Kidney epithelial cell (primary cell): ENCODE measurements at regions not wholly inside any gene's neighbourhood (a gene's known extent, or its start where the extent isn't known, plus 50 kb on each side); places are given as distances from the start of the nearest gene placed in this dataset.
"Not testable (repeated sequence)": the region's sequence is repeated elsewhere in the genome, so short reads cannot be mapped to it uniquely, and the experiment has no call there.

Experiments used
- DNase-seq: peaks from one replicate; pipeline ENCODE4 v3.0.0-alpha.2; 2010; ENCODE audit warnings: low read depth
- H3K27me3 ChIP-seq: 2 replicates; pipeline ENCODE4 v1.6.0; 2011; ENCODE audit warnings: low read length; ENCODE audit not compliant: control insufficient read depth, insufficient read depth
- H3K36me3 ChIP-seq: 2 replicates; pipeline ENCODE4 v1.5.1; 2011; ENCODE audit warnings: low read length; ENCODE audit not compliant: control insufficient read depth, insufficient read depth
- H3K4me3 ChIP-seq: 2 replicates; pipeline ENCODE4 v1.5.1; 2011; ENCODE audit warnings: low read depth, mild to moderate bottlenecking, control low read depth, low read length
- CTCF ChIP-seq: IDR thresholded peaks from 2 replicates; pipeline ENCODE4 v1.5.1; 2011; ENCODE audit warnings: mild to moderate bottlenecking, moderate library complexity, low read length, control low read depth, inconsistent platforms; ENCODE audit not compliant: insufficient read depth, poor library complexity, severe bottlenecking

- TF ChIP-seq CTCF = no peak
- DNase-seq = no peak
- no peak overlapping the region for H3K4me3 ChIP-seq
- H3K36me3 ChIP-seq = no peaks in the 10 kb centered on the region
- no peaks in the 10 kb centered on the region for H3K27me3 ChIP-seq
Measured at GRCh38 chr18:66264130-66264529, 339.8 kb downstream of the CDH19 start.

- H3K36me3 ChIP-seq = no peaks in the 10 kb centered on the region
- DNase-seq = no peak
- TF ChIP-seq CTCF = no peak
- no peak overlapping the region for H3K4me3 ChIP-seq
- no peaks in the 10 kb centered on the region for H3K27me3 ChIP-seq
Measured at GRCh38 chr18:66254121-66254520, 349.8 kb downstream of the CDH19 start.

- Histone ChIP-seq H3K4me3 (no peak overlapping the region), H3K36me3 (no peaks in the 10 kb centered on the region), H3K27me3 (no peaks in the 10 kb centered on the region)
- DNase-seq = no peak
- TF ChIP-seq CTCF = no peak
Measured at GRCh38 chr18:66252703-66253102, 351.2 kb downstream of the CDH19 start.

- no peak for DNase-seq
- H3K36me3 ChIP-seq = no peaks in the 10 kb centered on the region
- H3K27me3 ChIP-seq = no peaks in the 10 kb centered on the region
- no peak overlapping the region for H3K4me3 ChIP-seq
- no peak for TF ChIP-seq CTCF
Measured at GRCh38 chr18:66235206-66235605, 368.7 kb downstream of the CDH19 start.

- no peak for TF ChIP-seq CTCF
- H3K36me3 ChIP-seq = no peaks in the 10 kb centered on the region
- H3K4me3 ChIP-seq = no peak overlapping the region
- H3K27me3 ChIP-seq = no peaks in the 10 kb centered on the region
- no peak for DNase-seq
Measured at GRCh38 chr18:66226782-66227181, 377.1 kb downstream of the CDH19 start.

- H3K27me3 ChIP-seq, DNase-seq, H3K36me3 ChIP-seq, H3K4me3 ChIP-seq: not testable (repeated sequence)
Measured at GRCh38 chr18:66223317-66223716, 380.6 kb downstream of the CDH19 start.
